ENCODE measurements at regions not wholly inside any gene's neighbourhood (a gene's known extent, or its start where the extent isn't known, plus 50 kb on each side); places are given as distances from the start of the nearest gene placed in this dataset.

DNA sequence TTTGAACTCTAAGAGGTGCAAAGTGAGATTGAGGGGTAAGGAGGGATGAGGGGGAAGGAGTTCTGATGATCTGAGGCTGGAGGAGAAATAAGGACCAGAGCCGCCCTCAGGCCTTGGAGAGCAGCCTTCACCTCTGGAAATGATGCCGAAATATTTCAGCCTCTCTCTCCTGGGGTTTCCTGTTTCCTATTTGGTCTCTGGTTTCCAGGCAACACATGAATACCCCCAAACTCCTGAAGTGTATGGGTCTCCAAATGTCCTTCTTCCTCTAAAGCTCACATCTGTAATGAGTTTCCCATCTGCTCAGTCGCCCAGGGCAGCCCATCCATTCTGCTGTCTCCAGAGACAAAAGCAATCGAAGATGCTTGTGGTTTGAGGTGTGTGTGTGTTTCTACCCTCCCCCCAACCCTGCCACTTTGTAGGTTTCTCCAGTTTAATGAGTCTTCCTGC, 52.0 kb upstream of the FAM20B start:
- no peak for DNase-seq (ENCODE audit: missing footprints)
- intact Hi-C loops (cut with DNase I): no loop called here
- ATAC-seq: peak; percentile 37

Measured in Right ventricle myocardium inferior (tissue), 1 donor.